OCI-LY7 (cell line): ENCODE measurements at regions not wholly inside any gene's neighbourhood (a gene's known extent, or its start where the extent isn't known, plus 50 kb on each side); places are given as distances from the start of the nearest gene placed in this dataset.

Experiments used
- EZH2phosphoT487 ChIP-seq: fragments of 200-600 bp; sonication (generic); IDR thresholded peaks from 2 replicates; pipeline ENCODE4 v1.6.1; 2018; ENCODE audit warnings: low read depth, borderline replicate concordance, mild to moderate bottlenecking, mixed run types, antibody characterized with exemption, low read length, moderate library complexity, mixed read lengths
- TF ChIP-seq, protein P1 (sequence below): fragments of 200-600 bp; sonication (generic); conservative IDR thresholded peaks from 2 replicates; pipeline ENCODE4 v1.5.1; 2014; ENCODE audit warnings: mild to moderate bottlenecking, antibody characterized with exemption, low read length, moderate library complexity, mixed read lengths

DNA sequence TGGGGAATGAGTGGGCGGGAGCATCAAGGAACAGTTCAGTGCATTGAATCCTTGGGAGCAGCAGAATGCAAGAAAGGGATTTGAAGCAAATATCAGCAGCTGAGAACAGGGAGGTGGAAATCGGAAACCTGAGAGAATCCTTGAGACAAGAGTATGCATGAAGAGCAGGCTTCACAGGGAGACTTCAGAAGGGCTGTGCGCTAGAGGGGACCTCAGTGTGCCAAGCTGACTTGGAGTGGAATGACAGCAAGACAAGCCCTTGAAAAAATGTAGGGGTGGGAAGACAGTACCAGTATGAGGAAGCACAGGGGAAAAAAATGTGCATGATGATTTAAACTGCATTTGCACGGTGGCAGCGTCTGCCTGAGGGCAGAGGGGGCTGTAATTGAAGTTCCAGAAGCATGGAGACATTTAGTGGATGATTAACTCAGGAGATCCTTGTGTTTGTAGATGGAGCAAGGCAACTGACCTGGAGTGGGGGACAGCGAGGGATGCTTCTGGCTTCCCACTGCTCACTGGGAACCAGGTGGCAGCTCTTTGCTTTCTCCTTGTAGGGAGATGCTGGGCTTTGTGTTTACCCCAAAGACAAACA, 204.9 kb upstream of the PLET1 start:
- TF ChIP-seq, protein P1, sequence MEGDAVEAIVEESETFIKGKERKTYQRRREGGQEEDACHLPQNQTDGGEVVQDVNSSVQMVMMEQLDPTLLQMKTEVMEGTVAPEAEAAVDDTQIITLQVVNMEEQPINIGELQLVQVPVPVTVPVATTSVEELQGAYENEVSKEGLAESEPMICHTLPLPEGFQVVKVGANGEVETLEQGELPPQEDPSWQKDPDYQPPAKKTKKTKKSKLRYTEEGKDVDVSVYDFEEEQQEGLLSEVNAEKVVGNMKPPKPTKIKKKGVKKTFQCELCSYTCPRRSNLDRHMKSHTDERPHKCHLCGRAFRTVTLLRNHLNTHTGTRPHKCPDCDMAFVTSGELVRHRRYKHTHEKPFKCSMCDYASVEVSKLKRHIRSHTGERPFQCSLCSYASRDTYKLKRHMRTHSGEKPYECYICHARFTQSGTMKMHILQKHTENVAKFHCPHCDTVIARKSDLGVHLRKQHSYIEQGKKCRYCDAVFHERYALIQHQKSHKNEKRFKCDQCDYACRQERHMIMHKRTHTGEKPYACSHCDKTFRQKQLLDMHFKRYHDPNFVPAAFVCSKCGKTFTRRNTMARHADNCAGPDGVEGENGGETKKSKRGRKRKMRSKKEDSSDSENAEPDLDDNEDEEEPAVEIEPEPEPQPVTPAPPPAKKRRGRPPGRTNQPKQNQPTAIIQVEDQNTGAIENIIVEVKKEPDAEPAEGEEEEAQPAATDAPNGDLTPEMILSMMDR: no peak
- no peak for TF ChIP-seq EZH2phosphoT487
